GM23338 (cell line): ENCODE measurements at regions not wholly inside any gene's neighbourhood (a gene's known extent, or its start where the extent isn't known, plus 50 kb on each side); places are given as distances from the start of the nearest gene placed in this dataset.

Experiments
- ATAC-seq: fragments of 200-7000 bp; cut with Tn5 transposase; 3 replicates; pipeline ENCODE4 v1.9.1; 2020
- DNase-seq: peaks from one replicate; pipeline ENCODE4 v3.0.0-alpha.2; 2015; ENCODE audit warnings: low spot score
- H2AFZ ChIP-seq: fragments of 200-600 bp; sonication (generic); 2 replicates; pipeline ENCODE4 v1.8.0; 2016; ENCODE audit warnings: antibody characterized with exemption, mild to moderate bottlenecking, moderate library complexity
- H3F3A ChIP-seq: fragments of 200-600 bp; sonication (generic); replicated peaks from 2 replicates; pipeline ENCODE4 v1.8.0; 2017; ENCODE audit warnings: antibody characterized with exemption, mixed run types, low read depth
- H3K27ac ChIP-seq: fragments of 200-600 bp; sonication (generic); 2 replicates; pipeline ENCODE4 v1.6.1; 2016; ENCODE audit warnings: low read depth
- H3K27me3 ChIP-seq: fragments of 200-600 bp; sonication (generic); 2 replicates; pipeline ENCODE4 v1.8.0; 2016; ENCODE audit warnings: mild to moderate bottlenecking, mixed run types, moderate library complexity; ENCODE audit not compliant: insufficient read depth
- H3K36me3 ChIP-seq: fragments of 200-600 bp; sonication (generic); 2 replicates; pipeline ENCODE4 v1.8.0; 2016; ENCODE audit warnings: mild to moderate bottlenecking; ENCODE audit not compliant: insufficient read depth
- H3K4me1 ChIP-seq: fragments of 200-600 bp; sonication (generic); 2 replicates; pipeline ENCODE4 v1.8.0; 2016; ENCODE audit warnings: mild to moderate bottlenecking, moderate library complexity; ENCODE audit not compliant: insufficient read depth
- H3K4me2 ChIP-seq: fragments of 200-600 bp; sonication (generic); 2 replicates; pipeline ENCODE4 v1.7.1; 2017; ENCODE audit warnings: mixed run types
- H3K4me3 ChIP-seq: fragments of 200-600 bp; sonication (generic); 2 replicates; pipeline ENCODE4 v1.6.1; 2016; ENCODE audit warnings: mixed run types
- H3K79me2 ChIP-seq: fragments of 200-600 bp; sonication (generic); replicated peaks from 2 replicates; pipeline ENCODE4 v1.8.0; 2017; ENCODE audit warnings: mild to moderate bottlenecking; ENCODE audit not compliant: insufficient read depth
- H3K9me2 ChIP-seq: fragments of 200-600 bp; sonication (generic); 2 replicates; pipeline ENCODE4 v1.8.0; 2017; ENCODE audit not compliant: insufficient read depth
- H4K20me1 ChIP-seq: fragments of 200-600 bp; sonication (generic); replicated peaks from 2 replicates; pipeline ENCODE4 v1.8.0; 2017; ENCODE audit warnings: mild to moderate bottlenecking; ENCODE audit not compliant: insufficient read depth
- H3K27ac Mint-ChIP-seq: 2 replicates; pipeline ENCODE4 v1.8.0; 2020; ENCODE audit warnings: inconsistent platforms, mild to moderate bottlenecking, moderate library complexity, mixed read lengths
- H3K27me3 Mint-ChIP-seq: 3 replicates; pipeline ENCODE4 v1.8.0; 2022; ENCODE audit warnings: low read depth, mild to moderate bottlenecking, moderate library complexity, mixed read lengths, inconsistent platforms; ENCODE audit not compliant: insufficient read depth, poor library complexity
- H3K36me3 Mint-ChIP-seq: 3 replicates; pipeline ENCODE4 v1.8.0; 2021; ENCODE audit warnings: low read depth, mild to moderate bottlenecking, inconsistent platforms, moderate library complexity, mixed read lengths
- H3K4me1 Mint-ChIP-seq: 3 replicates; pipeline ENCODE4 v1.8.0; 2020; ENCODE audit warnings: mild to moderate bottlenecking, inconsistent platforms, mixed read lengths
- H3K4me3 Mint-ChIP-seq: 3 replicates; pipeline ENCODE4 v1.8.0; 2021; ENCODE audit warnings: moderate library complexity, mild to moderate bottlenecking, inconsistent platforms, mixed read lengths
- H3K9me3 Mint-ChIP-seq: 3 replicates; pipeline ENCODE4 v1.8.0; 2020; ENCODE audit warnings: moderate library complexity, mild to moderate bottlenecking, inconsistent platforms, mixed read lengths
- CREB1 ChIP-seq: fragments of 250-450 bp; sonication (Bioruptor Pico); IDR thresholded peaks from 2 replicates; pipeline ENCODE4 v1.5.0; 2020; ENCODE audit warnings: low read depth, mild to moderate bottlenecking, moderate library complexity
- EZH2 ChIP-seq: fragments of 200-600 bp; sonication (generic); IDR thresholded peaks from one replicate; pipeline ENCODE4 v1.8.0; 2017; ENCODE audit warnings: antibody characterized with exemption, mild to moderate bottlenecking, low read depth; ENCODE audit not compliant: unreplicated experiment
- EZH2phosphoT487 ChIP-seq: fragments of 200-600 bp; sonication (generic); IDR thresholded peaks from one replicate; pipeline ENCODE4 v1.8.1; 2018; ENCODE audit warnings: antibody characterized with exemption; ENCODE audit not compliant: unreplicated experiment
- JUNB ChIP-seq: IDR thresholded peaks from one replicate; pipeline ENCODE4 v1.6.1; 2016; ENCODE audit warnings: antibody characterized with exemption; ENCODE audit not compliant: unreplicated experiment
- NANOG ChIP-seq: IDR thresholded peaks from 2 replicates; pipeline ENCODE4 v1.6.1; 2016; ENCODE audit warnings: antibody characterized with exemption, borderline replicate concordance
- POLR2AphosphoS5 ChIP-seq: IDR thresholded peaks from 2 replicates; pipeline ENCODE4 v1.6.1; 2016; ENCODE audit warnings: antibody characterized with exemption, low read depth
- STAT1 ChIP-seq: IDR thresholded peaks from one replicate; pipeline ENCODE4 v1.6.1; 2016; ENCODE audit warnings: antibody characterized with exemption; ENCODE audit not compliant: unreplicated experiment
- ZNF114 ChIP-seq: fragments of 250-450 bp; sonication (Bioruptor Pico); IDR thresholded peaks from 2 replicates; pipeline ENCODE4 v1.5.0; 2020; ENCODE audit warnings: mild to moderate bottlenecking, moderate library complexity
- ZNF331 ChIP-seq: fragments of 250-450 bp; sonication (Bioruptor Pico); IDR thresholded peaks from 2 replicates; pipeline ENCODE4 v1.5.0; 2020; ENCODE audit warnings: low read depth, mild to moderate bottlenecking, moderate library complexity
- TF ChIP-seq, protein P1 (sequence below): IDR thresholded peaks from one replicate; pipeline ENCODE4 v1.6.1; 2018; ENCODE audit warnings: antibody characterized with exemption; ENCODE audit not compliant: unreplicated experiment
- TF ChIP-seq, protein P2 (sequence below): fragments of 250-450 bp; sonication (Bioruptor Pico); IDR thresholded peaks from 2 replicates; pipeline ENCODE4 v1.5.0; 2020; ENCODE audit warnings: mild to moderate bottlenecking, moderate library complexity
- TF ChIP-seq, protein P3 (sequence below): IDR thresholded peaks from 2 replicates; pipeline ENCODE4 v1.6.1; 2016; ENCODE audit warnings: antibody characterized with exemption
- TF ChIP-seq, protein P4 (sequence below), 2 experiments: fragments of 200-600 bp in 1 of 2; sonication (generic) in 1 of 2; conservative IDR thresholded peaks; 2 replicates each; pipeline versions ENCODE4 v1.5.1 to v1.6.1; 2016 to 2017; ENCODE audit warnings: antibody characterized with exemption in 2 of 2, low read depth in 2 of 2, mild to moderate bottlenecking in 2 of 2, moderate library complexity in 1 of 2

DNA sequence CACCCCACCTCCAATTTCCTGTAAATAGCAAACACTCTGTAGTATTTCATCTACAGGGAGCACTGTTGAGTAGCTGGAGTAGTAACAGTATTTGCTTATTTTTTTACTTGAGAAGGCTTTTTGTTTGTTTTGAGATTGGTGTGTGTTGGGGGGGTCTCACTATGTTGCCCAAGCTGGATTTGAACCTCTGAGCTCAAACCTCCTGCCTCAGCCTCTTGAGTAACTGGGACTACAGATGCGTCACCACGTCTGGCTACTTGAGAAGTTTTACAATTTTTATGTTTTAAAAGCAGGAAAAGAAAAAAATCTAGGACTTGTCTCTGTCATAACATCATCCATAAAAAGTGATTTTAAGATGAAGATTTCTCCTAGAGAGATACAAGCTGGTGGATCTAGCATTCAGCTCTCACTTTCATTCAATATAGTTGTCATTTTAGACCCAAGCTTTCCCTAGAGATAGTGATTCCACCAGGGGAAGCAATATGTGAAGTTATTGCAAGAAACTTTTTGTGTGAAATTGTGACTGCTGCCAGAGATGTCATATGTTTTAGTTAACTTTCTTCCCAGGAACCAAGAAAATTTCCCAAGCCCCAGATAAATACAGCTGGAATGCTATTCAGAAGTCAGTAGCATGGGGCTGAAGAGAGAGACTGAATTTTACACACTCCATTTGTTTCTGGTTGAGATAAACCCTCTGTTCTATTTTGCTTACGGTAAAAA, 60.2 kb upstream of the MAP4K3 start:
- no peak overlapping the region for H3K27ac Mint-ChIP-seq
- Histone ChIP-seq H3K36me3 (no peaks in the 10 kb centered on the region), H2AFZ (no peak overlapping the region), H4K20me1 (no peaks in the 10 kb centered on the region), H3K27me3 (no peaks in the 10 kb centered on the region), H3K9me2 (no peaks in the 10 kb centered on the region), H3K4me3 (no peak overlapping the region), H3K4me2 (no peak overlapping the region), H3K79me2 (no peaks in the 10 kb centered on the region), H3K27ac (no peak overlapping the region), H3F3A (no peaks in the 10 kb centered on the region), H3K4me1 (peaks cover 21% of the 10 kb centered on the region)
- DNase-seq (no peak), ATAC-seq (no peak)
- H3K9me3 Mint-ChIP-seq: no peaks in the 10 kb centered on the region; the same call in 1 of the 3 replicates
- H3K27me3 Mint-ChIP-seq: peaks cover 4% of the 10 kb centered on the region
- no peaks in the 10 kb centered on the region for H3K36me3 Mint-ChIP-seq
- no peak overlapping the region for H3K4me3 Mint-ChIP-seq
- peaks cover 21% of the 10 kb centered on the region for H3K4me1 Mint-ChIP-seq
- TF ChIP-seq, protein P1, sequence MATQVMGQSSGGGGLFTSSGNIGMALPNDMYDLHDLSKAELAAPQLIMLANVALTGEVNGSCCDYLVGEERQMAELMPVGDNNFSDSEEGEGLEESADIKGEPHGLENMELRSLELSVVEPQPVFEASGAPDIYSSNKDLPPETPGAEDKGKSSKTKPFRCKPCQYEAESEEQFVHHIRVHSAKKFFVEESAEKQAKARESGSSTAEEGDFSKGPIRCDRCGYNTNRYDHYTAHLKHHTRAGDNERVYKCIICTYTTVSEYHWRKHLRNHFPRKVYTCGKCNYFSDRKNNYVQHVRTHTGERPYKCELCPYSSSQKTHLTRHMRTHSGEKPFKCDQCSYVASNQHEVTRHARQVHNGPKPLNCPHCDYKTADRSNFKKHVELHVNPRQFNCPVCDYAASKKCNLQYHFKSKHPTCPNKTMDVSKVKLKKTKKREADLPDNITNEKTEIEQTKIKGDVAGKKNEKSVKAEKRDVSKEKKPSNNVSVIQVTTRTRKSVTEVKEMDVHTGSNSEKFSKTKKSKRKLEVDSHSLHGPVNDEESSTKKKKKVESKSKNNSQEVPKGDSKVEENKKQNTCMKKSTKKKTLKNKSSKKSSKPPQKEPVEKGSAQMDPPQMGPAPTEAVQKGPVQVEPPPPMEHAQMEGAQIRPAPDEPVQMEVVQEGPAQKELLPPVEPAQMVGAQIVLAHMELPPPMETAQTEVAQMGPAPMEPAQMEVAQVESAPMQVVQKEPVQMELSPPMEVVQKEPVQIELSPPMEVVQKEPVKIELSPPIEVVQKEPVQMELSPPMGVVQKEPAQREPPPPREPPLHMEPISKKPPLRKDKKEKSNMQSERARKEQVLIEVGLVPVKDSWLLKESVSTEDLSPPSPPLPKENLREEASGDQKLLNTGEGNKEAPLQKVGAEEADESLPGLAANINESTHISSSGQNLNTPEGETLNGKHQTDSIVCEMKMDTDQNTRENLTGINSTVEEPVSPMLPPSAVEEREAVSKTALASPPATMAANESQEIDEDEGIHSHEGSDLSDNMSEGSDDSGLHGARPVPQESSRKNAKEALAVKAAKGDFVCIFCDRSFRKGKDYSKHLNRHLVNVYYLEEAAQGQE: no peak
- TF ChIP-seq EZH2 (no peak), JUNB (no peak), NANOG (no peak), ZNF331 (no peak), ZNF114 (CRISPR knock-in tag) (no peak), CREB1 (no peak), POLR2AphosphoS5 (no peak), STAT1 (no peak), EZH2phosphoT487 (no peak)
- TF ChIP-seq, protein P2, sequence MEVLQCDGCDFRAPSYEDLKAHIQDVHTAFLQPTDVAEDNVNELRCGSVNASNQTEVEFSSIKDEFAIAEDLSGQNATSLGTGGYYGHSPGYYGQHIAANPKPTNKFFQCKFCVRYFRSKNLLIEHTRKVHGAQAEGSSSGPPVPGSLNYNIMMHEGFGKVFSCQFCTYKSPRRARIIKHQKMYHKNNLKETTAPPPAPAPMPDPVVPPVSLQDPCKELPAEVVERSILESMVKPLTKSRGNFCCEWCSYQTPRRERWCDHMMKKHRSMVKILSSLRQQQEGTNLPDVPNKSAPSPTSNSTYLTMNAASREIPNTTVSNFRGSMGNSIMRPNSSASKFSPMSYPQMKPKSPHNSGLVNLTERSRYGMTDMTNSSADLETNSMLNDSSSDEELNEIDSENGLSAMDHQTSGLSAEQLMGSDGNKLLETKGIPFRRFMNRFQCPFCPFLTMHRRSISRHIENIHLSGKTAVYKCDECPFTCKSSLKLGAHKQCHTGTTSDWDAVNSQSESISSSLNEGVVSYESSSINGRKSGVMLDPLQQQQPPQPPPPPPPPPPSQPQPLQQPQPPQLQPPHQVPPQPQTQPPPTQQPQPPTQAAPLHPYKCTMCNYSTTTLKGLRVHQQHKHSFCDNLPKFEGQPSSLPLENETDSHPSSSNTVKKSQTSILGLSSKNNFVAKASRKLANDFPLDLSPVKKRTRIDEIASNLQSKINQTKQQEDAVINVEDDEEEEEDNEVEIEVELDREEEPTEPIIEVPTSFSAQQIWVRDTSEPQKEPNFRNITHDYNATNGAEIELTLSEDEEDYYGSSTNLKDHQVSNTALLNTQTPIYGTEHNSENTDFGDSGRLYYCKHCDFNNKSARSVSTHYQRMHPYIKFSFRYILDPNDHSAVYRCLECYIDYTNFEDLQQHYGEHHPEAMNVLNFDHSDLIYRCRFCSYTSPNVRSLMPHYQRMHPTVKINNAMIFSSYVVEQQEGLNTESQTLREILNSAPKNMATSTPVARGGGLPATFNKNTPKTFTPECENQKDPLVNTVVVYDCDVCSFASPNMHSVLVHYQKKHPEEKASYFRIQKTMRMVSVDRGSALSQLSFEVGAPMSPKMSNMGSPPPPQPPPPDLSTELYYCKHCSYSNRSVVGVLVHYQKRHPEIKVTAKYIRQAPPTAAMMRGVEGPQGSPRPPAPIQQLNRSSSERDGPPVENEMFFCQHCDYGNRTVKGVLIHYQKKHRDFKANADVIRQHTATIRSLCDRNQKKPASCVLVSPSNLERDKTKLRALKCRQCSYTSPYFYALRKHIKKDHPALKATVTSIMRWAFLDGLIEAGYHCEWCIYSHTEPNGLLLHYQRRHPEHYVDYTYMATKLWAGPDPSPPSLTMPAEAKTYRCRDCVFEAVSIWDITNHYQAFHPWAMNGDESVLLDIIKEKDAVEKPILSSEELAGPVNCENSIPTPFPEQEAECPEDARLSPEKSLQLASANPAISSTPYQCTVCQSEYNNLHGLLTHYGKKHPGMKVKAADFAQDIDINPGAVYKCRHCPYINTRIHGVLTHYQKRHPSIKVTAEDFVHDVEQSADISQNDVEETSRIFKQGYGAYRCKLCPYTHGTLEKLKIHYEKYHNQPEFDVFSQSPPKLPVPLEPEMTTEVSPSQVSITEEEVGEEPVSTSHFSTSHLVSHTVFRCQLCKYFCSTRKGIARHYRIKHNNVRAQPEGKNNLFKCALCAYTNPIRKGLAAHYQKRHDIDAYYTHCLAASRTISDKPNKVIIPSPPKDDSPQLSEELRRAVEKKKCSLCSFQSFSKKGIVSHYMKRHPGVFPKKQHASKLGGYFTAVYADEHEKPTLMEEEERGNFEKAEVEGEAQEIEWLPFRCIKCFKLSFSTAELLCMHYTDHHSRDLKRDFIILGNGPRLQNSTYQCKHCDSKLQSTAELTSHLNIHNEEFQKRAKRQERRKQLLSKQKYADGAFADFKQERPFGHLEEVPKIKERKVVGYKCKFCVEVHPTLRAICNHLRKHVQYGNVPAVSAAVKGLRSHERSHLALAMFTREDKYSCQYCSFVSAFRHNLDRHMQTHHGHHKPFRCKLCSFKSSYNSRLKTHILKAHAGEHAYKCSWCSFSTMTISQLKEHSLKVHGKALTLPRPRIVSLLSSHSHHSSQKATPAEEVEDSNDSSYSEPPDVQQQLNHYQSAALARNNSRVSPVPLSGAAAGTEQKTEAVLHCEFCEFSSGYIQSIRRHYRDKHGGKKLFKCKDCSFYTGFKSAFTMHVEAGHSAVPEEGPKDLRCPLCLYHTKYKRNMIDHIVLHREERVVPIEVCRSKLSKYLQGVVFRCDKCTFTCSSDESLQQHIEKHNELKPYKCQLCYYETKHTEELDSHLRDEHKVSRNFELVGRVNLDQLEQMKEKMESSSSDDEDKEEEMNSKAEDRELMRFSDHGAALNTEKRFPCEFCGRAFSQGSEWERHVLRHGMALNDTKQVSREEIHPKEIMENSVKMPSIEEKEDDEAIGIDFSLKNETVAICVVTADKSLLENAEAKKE (CRISPR knock-in tag): no peak
- TF ChIP-seq, protein P3, sequence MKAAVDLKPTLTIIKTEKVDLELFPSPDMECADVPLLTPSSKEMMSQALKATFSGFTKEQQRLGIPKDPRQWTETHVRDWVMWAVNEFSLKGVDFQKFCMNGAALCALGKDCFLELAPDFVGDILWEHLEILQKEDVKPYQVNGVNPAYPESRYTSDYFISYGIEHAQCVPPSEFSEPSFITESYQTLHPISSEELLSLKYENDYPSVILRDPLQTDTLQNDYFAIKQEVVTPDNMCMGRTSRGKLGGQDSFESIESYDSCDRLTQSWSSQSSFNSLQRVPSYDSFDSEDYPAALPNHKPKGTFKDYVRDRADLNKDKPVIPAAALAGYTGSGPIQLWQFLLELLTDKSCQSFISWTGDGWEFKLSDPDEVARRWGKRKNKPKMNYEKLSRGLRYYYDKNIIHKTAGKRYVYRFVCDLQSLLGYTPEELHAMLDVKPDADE: no peak
- TF ChIP-seq, protein P4, sequence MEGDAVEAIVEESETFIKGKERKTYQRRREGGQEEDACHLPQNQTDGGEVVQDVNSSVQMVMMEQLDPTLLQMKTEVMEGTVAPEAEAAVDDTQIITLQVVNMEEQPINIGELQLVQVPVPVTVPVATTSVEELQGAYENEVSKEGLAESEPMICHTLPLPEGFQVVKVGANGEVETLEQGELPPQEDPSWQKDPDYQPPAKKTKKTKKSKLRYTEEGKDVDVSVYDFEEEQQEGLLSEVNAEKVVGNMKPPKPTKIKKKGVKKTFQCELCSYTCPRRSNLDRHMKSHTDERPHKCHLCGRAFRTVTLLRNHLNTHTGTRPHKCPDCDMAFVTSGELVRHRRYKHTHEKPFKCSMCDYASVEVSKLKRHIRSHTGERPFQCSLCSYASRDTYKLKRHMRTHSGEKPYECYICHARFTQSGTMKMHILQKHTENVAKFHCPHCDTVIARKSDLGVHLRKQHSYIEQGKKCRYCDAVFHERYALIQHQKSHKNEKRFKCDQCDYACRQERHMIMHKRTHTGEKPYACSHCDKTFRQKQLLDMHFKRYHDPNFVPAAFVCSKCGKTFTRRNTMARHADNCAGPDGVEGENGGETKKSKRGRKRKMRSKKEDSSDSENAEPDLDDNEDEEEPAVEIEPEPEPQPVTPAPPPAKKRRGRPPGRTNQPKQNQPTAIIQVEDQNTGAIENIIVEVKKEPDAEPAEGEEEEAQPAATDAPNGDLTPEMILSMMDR (conservative IDR thresholded peaks at IDR 0.05; ENCODE audit: low read depth in 2 of 2): no peak
